CD4-positive, alpha-beta T cell (primary cell): ENCODE measurements at regions not wholly inside any gene's neighbourhood (a gene's known extent, or its start where the extent isn't known, plus 50 kb on each side); places are given as distances from the start of the nearest gene placed in this dataset.

Experiments
- ATAC-seq: fragments of 200-7000 bp; cut with Tn5 transposase; one replicate; pipeline ENCODE4 v1.10.0; 2022; ENCODE audit warnings: mild to moderate bottlenecking; ENCODE audit not compliant: poor library complexity
- CTCF ChIA-PET: fragments of 350-600 bp; sonication (Branson Sonifier 250); formaldehyde crosslinking; loops from one replicate; lab custom pipeline; 2021; ENCODE audit warnings: antibody characterized with exemption, inconsistent platforms; lab: Charles Lee
- POLR2A ChIA-PET: fragments of 350-600 bp; sonication (Branson Sonifier 250); formaldehyde crosslinking; loops from one replicate; lab custom pipeline; 2021; ENCODE audit warnings: antibody characterized with exemption, inconsistent platforms; lab: Charles Lee
- DNase-seq, 14 experiments: peaks; one replicate each; pipeline ENCODE4 v3.0.0-alpha.2; 2013 to 2020; ENCODE audit warnings: mixed read lengths in 2 of 14
- H3K27ac ChIP-seq, 2 donors: one replicate each; pipeline versions ENCODE4 v1.5.1 to v1.7.0; 2013; ENCODE audit warnings: low read length in 2 of 2, low read depth in 1 of 2, mild to moderate bottlenecking in 1 of 2
- H3K27me3 ChIP-seq, 2 experiments: 1 replicate in 1 of 2; 2 replicates in 1 of 2; pipeline versions ENCODE4 v1.6.1 to v1.7.0; 2013; ENCODE audit warnings: low read length in 2 of 2, control low read depth in 1 of 2, mild to moderate bottlenecking in 1 of 2, moderate library complexity in 1 of 2; ENCODE audit not compliant: insufficient read depth in 2 of 2, control insufficient read depth in 1 of 2
- H3K36me3 ChIP-seq: one replicate; pipeline ENCODE4 v1.6.1; 2013; ENCODE audit warnings: low read length, control low read depth; ENCODE audit not compliant: insufficient read depth
- H3K4me1 ChIP-seq: one replicate; pipeline ENCODE4 v1.6.1; 2013; ENCODE audit warnings: low read length, control low read depth; ENCODE audit not compliant: insufficient read depth
- H3K4me3 ChIP-seq: one replicate; pipeline ENCODE4 v1.5.1; 2013; ENCODE audit warnings: mild to moderate bottlenecking, low read length, moderate library complexity
- H3K9me3 ChIP-seq, 2 experiments: 1 replicate in 1 of 2; 2 replicates in 1 of 2; pipeline versions ENCODE4 v1.6.1 to v1.7.0; 2013; ENCODE audit warnings: low read length in 2 of 2, mild to moderate bottlenecking in 2 of 2, control low read depth in 1 of 2, moderate library complexity in 1 of 2; ENCODE audit not compliant: control insufficient read depth in 1 of 2, insufficient read depth in 1 of 2
- H3K27ac Mint-ChIP-seq: one replicate; pipeline ENCODE4 v1.8.0; 2020; ENCODE audit warnings: mixed read lengths
- H3K27me3 Mint-ChIP-seq: one replicate; pipeline ENCODE4 v1.8.0; 2021; ENCODE audit warnings: mixed read lengths
- H3K36me3 Mint-ChIP-seq: one replicate; pipeline ENCODE4 v1.8.0; 2021; ENCODE audit warnings: low read depth, mixed read lengths
- H3K4me1 Mint-ChIP-seq: one replicate; pipeline ENCODE4 v1.8.0; 2021; ENCODE audit warnings: low read depth, mixed read lengths
- H3K4me3 Mint-ChIP-seq: one replicate; pipeline ENCODE4 v1.8.0; 2020; ENCODE audit warnings: mild to moderate bottlenecking, mixed read lengths
- H3K9me3 Mint-ChIP-seq: one replicate; pipeline ENCODE4 v1.8.0; 2020; ENCODE audit warnings: mixed read lengths
- CTCF ChIP-seq: fragments of 200-600 bp; IDR thresholded peaks from one replicate; pipeline ENCODE4 v1.8.0; 2022; ENCODE audit warnings: antibody characterized with exemption, mild to moderate bottlenecking
- intact Hi-C, 2 experiments: fragments of 100-400 bp; cut with DNase I in 1 of 2; cut with micrococcal nuclease in 1 of 2; formaldehyde crosslinking; loops; one replicate each; pipeline versions ENCODE4 v1.15.1 to v1.9.0; 2023 to 2025; cut with DNase I, micrococcal nuclease

GRCh38 chr2:144010096-144010836 is 509.7 kb downstream of the ZEB2 start:
- Histone ChIP-seq H3K9me3 (no peaks in the 10 kb centered on the region), H3K27me3 (no peaks in the 10 kb centered on the region), H3K27ac (no peak overlapping the region), H3K4me3 (no peak overlapping the region), H3K4me1 (no peaks in the 10 kb centered on the region), H3K36me3 (no peaks in the 10 kb centered on the region)
- no peaks in the 10 kb centered on the region for H3K36me3 Mint-ChIP-seq
- ATAC-seq, result no peak
- intact Hi-C loops, result no loop called here
- ChIA-PET POLR2A (no interaction called here), CTCF (interaction anchor here (1.1 kb wide), 1 partner anchor 12 kb away, joined by 3 read pairs; no protein-coding TSS in a partner anchor)
- no peak overlapping the region for H3K27ac Mint-ChIP-seq
- no peaks in the 10 kb centered on the region for H3K9me3 Mint-ChIP-seq
- no peak for DNase-seq
- H3K27me3 Mint-ChIP-seq, result no peaks in the 10 kb centered on the region
- no peaks in the 10 kb centered on the region for H3K4me1 Mint-ChIP-seq
- no peak overlapping the region for H3K4me3 Mint-ChIP-seq
- no peak for TF ChIP-seq CTCF

GRCh38 chr2:144006139-144006538 is 513.8 kb downstream of the ZEB2 start:
- ChIA-PET CTCF (no interaction called here), POLR2A (no interaction called here)
- Histone ChIP-seq H3K4me3 (no peak overlapping the region), H3K36me3 (no peaks in the 10 kb centered on the region), H3K4me1 (no peaks in the 10 kb centered on the region), H3K9me3 (no peaks in the 10 kb centered on the region), H3K27ac (no peak overlapping the region), H3K27me3 (no peaks in the 10 kb centered on the region)
- intact Hi-C loops, result no loop called here
- no peak overlapping the region for H3K27ac Mint-ChIP-seq
- DNase-seq (no peak), ATAC-seq (no peak)
- no peaks in the 10 kb centered on the region for H3K4me1 Mint-ChIP-seq
- no peaks in the 10 kb centered on the region for H3K27me3 Mint-ChIP-seq
- H3K9me3 Mint-ChIP-seq, result no peaks in the 10 kb centered on the region
- no peak for TF ChIP-seq CTCF
- H3K36me3 Mint-ChIP-seq, result no peaks in the 10 kb centered on the region
- H3K4me3 Mint-ChIP-seq, result no peak overlapping the region

GRCh38 chr2:144004742-144005141 is 515.2 kb downstream of the ZEB2 start:
- CTCF ChIA-PET, result no interaction called here
- H3K4me3 Mint-ChIP-seq, result no peak overlapping the region

More at GRCh38 chr2:144004742-144005141, 515.2 kb downstream of the ZEB2 start:
- Mint-ChIP-seq H3K27ac (no peak overlapping the region), H3K9me3 (no peaks in the 10 kb centered on the region), H3K27me3 (no peaks in the 10 kb centered on the region), H3K36me3 (no peaks in the 10 kb centered on the region), H3K4me1 (no peaks in the 10 kb centered on the region)
- Histone ChIP-seq H3K36me3 (no peaks in the 10 kb centered on the region), H3K27ac (no peak overlapping the region), H3K9me3 (no peaks in the 10 kb centered on the region), H3K27me3 (no peaks in the 10 kb centered on the region), H3K4me3 (no peak overlapping the region), H3K4me1 (no peaks in the 10 kb centered on the region)
- intact Hi-C loops, result no loop called here
- no peak for TF ChIP-seq CTCF
- DNase-seq (no peak), ATAC-seq (no peak)
- POLR2A ChIA-PET, result no interaction called here
